ENCODE measurements at regions not wholly inside any gene's neighbourhood (a gene's known extent, or its start where the extent isn't known, plus 50 kb on each side); places are given as distances from the start of the nearest gene placed in this dataset.

DNA sequence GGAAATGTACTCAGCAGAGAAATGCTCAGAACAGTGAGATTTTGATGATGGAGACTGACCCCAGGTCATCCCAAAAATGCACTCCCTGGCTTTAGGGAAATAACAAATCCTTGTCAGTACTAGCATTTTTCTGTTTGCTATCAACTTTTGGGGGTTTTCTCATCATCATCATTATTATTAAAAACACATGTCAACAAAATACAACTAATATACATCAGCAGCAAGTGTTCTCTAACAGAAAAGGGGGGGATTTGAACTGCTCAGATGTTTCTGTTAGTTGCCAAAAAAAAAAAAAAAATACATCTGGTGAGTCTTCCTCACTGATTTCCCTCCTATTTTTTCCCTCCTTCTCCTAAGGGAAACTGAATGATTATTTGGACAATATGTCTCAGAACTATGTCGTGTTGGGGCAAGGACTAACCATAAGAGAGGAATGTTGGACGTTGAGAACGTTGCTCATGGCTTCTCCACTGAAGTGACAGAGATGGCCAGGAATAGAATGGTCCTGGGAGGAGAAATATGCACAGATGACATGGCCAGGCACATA, 230.0 kb upstream of the MCTP2 start:
- no peak for DNase-seq

DNA sequence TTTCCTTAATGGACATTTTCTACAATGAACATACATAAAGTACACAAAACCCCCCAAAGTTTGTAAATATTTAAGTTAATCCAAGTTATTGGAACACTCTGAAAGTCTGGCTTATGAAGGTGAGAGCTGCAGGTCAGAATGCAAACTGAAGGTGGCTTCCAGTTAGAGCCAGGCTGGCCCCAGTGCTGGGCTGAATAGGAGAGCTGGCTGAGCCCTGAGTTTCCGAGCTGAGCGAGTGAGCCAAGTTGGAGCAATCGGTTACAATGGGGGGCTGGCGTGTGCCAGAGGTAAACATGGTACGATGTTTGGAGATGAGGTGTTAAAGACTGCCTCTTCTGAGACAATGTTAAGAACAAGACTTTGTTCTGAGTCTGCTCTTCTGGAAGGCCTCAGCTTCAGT, 230.8 kb upstream of the MCTP2 start:
- no peak for DNase-seq

DNA sequence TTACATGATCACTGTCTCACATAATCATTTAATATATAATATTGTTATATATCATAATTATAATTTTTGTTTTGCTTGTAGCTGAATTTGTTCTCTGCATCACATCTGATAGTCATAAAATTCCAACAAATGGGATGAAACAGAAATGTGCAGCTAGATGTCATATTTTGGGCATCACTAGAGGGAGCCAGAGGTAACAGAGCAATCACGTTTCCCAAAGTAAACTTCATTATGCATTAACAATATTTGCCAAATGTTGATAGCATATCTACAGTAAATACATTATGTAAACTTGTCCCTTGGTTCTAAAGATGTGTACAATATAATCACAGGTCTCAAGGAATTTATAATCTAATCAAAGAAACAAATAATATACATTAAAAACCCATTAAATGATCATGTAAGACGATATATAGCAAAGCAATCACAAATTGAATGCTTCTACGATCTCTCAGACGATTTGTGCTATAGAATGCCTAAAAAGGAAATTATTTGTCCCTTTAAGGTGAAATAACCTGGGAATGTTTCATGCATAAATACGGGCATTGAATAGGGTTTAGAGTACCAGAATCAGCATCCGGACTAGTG, 234.2 kb upstream of the MCTP2 start:
- no peak for DNase-seq

DNA sequence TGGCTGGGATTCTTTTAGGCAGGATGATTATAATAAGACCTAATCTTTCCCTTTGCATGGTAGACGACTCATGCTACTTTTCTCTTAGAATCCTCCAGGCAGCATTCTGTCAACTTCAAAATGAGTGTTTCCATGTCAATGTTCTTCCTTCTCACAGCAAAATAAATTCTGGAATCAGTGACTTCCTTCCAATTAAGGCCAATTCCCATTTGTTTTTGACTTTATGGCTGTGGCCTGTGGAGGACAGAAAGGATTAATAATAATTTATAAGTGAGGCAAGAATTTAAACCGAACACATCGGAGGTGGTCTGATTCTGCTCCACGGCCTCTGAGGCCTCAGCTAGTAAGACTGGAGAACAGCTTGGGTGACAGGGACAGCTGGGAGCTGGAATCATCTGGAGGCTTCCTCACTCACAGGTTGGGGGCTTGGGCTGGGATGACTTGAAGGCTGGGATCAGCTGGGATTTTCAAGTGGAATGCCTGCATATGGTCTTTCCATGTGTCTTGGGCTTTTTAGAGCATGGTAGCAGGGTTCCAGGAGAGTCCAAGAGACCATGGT, 241.8 kb upstream of the MCTP2 start:
- no peak for DNase-seq

DNA sequence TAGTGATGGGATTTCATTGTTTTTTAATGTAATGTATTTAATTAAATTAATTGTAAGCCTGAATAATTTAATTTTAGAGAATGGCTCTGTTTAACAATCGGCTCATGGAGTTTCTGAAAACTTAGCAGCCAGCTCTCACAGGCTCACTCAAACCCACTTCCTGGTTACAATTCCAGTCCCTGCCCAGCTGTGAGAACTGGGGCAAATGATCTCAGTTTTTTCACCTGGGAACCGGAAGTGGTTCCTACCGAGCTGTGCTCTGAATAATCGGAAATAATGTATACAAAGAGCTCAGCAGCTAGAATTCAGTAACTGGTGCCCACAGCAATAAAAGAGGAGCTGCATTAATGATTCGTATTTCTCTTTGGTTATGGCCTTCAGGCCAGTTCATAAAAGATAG, 244.3 kb upstream of the MCTP2 start:
- DNase-seq = peak; percentile 35

DNA sequence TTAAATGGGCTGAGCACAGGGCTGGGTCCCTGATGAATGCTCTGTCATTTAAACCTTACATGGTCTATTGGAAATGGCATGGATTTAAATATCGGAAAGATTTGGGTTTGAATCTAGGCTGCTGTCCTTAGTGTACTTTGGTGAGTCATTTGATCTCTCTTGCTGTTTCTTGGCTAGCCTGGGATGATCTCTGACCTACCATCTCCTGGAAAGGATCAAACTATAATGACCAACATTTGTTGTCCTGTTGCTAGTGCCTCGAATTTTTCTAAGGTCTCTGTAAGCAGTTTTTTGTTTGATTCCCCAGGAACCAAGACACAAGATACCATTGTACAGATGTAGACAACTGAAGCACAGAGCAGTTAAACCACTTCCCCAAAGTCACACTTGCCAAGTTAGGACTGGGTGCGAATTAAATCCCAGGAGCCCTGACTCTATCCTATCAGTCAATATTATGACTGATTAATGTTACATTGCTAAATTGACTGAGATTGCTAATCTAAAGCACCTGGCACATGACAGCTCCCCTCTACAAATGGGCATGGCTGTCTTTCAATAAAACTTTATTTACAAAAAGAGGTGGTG, 244.9 kb upstream of the MCTP2 start:
- no peak for DNase-seq

DNA sequence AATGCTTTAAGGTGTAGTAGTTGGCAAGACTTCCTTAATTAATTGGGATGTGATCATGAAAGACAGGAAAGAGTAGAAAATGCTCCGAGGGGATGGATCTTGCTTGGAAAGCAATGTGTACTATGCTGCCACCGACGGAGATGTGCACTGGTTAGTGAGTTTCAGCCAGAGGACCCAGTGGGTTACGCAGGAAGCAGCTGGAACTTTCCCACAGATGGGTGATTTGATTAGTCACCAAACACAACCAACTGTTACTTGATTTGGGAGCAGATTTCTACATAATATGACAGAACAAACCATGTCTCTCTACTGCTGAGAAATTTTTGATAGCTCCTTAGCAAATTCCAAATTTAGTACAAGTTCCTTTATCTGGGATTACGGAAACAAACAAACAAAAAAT, 245.4 kb upstream of the MCTP2 start:
- no peak for DNase-seq

DNA sequence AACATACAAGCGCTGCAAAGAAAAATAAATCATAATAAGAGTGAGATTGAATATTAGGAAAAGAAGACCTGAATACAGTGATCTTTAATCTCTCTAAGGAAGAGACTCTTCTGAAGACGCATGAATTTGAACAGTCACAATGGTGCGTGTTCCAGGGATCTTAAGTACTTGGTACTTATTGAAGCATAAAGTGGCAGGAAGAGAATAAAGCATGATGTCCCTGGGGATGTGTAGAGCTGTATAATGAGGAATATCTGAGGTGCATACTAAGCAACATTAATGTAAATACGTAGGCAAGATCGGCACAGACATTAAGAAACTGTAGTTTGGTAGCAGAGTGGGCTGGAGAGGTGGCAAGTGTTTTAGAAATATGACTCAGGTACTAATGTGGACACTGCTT, 246.2 kb upstream of the MCTP2 start:
- DNase-seq = no peak

DNA sequence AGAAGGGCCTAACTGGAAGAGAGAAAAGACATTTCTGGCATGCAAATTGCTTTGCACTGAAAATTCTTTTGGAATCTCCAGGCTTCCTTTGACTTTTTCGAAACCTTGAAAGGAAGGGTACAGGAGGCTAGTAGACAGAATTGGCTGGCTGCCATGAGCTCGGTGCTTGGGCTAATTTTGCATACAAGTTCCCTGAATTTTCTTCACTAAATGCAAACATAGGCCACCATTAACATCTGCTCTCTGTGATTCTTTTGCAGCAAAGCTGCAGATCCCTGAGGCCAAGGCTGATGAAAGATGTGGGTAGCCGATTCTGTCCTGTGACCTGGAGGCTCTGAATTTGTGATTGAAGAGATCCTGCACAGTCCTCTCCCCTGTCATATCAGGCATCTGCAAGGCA, 247.8 kb upstream of the MCTP2 start:
- DNase-seq = no peak

DNA sequence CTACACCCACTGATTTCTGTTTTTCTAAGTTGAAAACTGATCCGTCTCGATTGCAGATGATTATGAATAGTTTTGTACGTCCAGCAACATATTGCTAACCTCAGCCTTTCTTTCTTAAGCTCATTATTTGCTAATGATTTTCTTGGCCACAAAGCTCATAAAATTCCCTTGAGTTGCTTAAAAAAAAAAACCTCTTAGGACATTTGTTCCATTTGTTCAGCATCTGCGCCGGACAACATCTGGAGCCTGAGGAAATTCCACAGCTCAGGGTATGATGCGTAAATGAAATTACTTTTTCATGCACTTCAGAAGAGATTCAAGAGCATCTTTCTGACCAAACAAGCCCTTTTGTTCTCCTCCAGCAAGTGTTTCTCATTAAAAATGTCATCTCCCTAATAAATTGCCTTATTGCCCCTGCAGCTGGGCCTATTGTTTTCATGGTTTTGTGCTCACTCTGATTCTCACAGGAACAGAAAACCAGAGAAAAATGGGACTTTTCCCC, 249.1 kb upstream of the MCTP2 start:
- DNase-seq = no peak

DNA sequence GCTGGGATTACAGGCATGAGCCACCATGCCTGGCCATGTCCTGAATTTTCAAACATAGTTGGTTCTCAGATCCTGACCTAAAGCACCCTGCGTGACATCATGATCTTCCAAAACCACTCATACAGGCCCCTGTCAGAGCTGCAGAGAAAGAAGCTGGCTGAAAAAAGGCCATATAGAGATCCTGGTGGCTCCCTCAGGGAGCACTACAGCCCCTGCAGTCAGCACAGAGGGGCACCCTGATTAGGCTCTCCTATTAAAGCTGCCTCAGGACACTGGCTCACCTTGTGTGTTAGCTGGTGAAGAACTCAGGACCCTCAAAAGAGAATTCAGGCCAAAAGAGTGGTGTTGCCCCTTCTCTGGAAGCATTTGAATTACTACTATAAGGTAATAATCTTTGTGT, 249.7 kb upstream of the MCTP2 start:
- no peak for DNase-seq

DNA sequence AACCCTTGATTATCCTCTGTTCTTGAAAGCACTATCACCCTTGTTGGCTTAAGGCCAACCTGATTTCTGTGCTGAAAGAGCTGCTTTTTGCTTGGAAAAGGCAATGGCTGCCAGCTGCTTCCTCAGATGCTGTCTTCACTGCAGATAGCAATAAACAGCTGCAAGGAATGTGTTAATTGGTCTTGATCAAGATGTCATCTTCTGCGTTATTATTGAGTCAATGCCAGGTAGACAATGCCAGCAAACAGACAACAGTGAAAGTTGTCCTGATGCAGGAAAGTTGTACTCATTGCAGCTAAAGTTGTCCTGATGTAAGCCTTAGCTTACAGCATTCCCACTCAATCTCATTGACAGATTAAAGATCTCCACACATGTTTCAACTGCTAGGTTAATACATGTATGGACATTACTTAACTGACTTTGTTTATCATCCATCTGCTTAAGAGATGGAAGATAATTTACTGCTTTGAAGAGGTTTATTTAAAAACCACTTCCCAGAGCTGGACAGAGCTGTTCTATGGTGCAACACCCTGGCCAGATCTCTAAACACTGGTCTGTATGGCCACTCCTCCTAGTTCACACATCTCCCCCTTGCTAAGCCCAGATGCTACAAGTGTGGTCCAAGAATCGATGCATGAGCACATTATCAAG, 251.0 kb upstream of the MCTP2 start:
- no peak for DNase-seq

DNA sequence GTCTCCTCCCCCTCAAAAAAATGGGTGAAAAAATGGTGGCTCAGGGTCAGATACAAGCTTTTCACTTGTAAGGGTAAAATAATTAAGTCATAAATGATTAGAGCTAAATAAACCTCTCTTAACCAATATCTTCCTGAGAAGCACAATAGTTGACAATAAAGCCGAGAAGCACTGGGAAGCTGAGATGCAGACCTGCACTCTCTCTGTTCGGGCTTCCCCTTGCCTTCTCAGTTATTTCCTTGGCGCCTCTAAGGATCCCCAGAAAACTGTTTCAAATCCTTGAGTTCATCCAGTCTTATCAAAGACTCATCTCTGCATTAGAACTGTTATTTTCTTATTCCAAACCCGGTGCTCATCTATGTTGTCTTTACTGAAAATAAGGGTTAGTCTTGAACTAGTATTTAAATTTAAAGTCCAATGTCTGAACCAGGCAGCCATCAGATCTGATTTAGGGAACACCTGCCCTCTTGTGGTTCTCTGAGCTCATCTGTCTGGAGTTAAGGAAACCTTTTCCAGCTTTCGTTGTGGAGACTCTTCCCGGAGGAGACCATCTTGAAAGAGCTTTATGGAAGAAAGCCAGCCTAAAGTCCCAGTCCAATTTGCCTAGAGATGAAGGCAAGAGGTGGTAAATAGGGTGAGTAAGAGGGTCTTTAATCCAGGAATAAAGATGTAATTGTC, 256.4 kb upstream of the MCTP2 start:
- no peak for DNase-seq

DNA sequence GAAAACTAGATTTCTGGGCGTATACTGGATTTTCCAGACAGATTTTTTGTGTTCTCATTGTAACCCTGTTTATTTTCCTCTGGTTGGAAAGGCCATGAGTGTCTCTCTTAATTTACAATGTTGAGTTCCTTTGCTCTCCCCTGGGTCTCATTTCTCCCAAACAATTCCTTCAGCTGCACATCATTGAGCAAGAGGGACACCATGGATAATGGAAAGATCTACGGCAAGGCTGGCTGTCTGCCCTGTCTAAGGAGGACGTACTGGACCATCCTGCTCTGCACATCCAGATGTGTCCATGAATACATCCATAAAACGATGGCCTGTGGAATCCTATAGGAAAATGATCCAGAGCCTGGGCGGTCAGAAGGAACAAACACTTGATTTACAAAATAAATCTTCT, 258.1 kb upstream of the MCTP2 start:
- DNase-seq = no peak

DNA sequence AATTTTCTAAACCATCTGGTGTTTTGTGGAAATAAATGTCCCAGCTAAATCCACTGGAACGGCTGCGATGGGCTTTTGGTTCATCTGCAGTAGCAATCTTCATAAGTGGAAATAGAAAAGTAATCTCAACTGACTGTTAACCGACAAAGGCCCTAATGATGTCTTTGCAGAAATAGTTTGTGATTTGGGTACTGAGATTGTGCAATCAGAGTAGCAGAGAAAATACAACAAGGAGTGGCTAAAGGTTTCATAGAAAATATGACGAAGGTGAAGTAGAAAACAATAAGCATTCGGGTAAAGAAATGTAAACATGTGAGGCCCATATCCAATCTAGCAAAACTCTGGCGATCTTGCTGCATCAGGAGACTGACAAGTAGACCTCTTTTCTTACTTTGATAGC, 262.6 kb upstream of the MCTP2 start:
- no peak for DNase-seq

DNA sequence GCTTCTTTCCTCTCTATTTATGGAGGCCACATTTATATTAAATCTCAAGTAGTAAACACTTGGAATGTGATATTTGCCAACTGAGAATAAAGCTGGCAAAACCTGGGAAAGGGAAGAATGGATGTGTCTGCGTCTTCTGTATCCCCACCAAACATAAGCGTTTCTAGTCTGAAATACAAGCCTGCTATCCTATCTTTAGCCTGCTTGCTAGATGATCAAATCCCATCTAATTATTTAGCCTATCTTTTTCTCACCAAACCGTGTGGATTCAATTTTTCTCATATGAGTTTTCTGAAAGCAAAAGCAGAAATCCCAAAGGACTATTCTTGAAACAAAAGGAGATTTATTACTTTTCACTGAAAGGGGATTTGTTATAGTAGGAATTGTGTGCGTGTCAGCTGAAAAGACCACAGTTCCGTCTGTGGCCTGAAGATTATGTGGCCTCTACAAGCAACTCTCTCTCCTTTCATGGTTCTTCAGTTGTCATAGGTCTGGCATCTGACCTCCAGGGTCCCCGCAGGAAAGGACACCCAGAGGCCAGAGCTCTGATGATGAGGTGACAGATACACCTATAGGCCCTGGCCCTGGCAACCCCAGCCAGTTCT, 266.0 kb upstream of the MCTP2 start:
- DNase-seq = no peak

DNA sequence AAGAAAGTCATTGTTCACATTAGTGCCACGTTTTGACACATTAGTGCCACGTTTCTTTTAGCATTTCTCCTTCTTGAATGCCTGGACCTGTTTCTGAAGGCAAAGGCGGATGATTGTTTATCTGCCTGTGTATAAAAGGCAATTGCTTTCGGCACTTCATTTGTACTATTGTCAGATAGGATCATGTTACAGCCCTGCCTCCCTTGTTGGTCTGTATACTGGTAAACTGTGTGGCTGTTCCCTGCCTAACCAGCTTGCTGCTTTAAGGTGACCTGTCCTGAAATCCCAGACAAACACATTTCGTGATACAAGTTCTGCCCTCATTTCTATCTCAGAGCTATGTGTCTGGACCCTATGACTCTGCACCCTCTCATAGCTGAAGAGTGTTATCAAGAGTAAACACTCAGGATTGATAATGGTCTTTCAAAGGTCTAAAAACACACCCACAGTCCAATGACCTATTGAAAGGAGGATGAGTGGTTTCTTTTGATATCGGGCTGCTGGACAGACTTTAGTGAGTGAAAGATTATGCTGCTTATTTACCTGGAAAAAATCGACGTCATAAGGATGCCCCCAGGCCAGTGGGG, 276.3 kb upstream of the MCTP2 start:
- DNase-seq = no peak

DNA sequence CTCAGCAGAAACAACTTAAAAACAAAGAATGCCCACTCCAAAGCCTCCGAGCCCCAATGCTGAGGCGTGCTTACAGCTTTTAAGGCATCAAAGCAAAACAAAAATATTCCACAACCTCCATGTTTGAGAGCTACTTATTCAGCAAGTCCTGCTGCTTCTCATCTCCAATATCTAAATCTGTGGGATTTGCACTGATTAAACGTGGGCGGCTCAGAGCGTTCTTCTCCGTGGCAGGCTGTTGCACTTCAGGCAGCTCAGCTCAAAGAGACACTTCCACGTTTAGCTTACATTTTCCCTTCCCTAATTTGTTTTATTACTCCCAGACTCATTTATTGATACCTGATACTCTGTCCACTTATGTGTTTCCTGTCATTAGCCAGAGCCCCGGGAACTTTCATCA, 282.6 kb upstream of the MCTP2 start:
- DNase-seq = no peak

DNA sequence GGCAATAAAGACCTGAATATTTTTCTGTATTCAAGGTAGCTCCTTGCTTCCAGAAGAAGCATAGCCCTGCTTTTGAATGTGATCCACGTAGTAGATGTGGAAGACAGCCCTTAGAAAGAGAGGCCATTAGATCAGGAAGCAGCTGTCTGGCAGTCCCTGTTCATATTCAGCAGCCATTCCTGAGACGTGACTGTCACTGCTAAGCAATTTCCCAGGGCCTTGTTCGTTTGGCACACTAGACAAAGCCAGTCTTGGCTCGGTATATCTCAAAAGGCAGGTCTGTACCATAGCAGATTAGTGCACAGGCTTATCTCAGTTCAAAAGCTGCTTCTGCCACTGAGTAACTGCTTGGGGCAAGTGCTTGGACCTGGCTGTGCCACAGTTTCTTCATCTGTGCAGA, 287.8 kb upstream of the MCTP2 start:
- DNase-seq = no peak

DNA sequence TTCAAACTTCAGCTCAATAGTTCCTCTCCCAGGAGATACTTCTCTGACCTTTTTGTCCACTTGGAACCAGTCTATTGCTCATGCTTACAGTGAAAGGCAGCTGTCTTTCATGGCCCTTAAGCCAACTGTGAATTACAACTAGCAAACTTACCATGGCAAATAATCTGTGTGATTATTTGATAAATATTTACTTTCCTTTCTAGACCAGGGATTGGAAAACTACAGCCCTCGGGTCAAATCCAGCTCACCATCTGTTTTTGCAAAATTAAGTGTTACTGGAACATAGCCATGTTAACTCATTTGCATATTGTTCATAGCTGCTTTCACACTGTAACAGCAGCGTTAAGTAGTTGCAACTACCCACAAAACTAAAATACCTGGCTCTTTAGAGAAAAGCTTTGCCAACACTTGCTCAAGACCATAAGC, 289.1 kb upstream of the MCTP2 start:
- DNase-seq = no peak

DNA sequence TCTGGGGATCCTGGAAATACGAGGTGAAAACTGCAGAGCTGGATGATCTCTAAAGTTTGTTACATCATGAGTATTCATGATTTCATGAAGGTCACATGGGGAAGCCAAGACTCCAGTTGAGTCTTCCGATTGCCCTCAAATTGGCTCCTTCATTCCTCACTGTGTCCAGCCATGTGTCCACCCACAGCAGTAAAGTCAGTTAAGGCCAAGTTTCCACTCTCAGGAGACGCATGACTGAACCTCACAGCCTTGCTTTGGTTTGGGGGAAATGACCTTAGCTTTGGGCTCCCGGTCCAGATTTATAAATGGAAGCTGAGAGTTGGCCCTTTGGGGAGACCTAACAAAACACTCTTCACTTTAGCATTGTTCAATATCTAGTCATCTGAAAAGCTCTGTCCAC, 289.7 kb upstream of the MCTP2 start:
- DNase-seq = no peak

DNA sequence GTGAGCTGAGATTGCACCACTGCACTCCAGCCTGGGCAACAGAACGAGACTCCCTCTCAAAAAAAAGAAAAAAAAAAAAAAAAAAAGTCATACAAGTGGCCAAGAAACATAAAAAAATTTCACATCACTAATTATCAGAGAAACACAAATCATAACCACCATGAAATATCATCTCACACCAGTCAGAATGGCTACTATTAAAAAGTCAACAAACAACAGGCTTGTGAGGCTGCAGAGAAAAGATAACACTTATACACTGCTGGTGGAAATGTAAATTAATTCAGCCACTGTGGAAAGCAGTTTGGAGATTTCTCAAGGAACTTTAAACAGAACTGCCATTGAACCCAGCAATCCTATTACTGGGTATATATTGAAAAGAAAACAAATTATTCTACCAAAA, 291.1 kb upstream of the MCTP2 start:
- no peak for DNase-seq

Measured in CD4-positive, alpha-beta T cell treated with Interleukin-17A for 4 hours (primary cell).